WTC11 (cell line): ENCODE measurements at regions not wholly inside any gene's neighbourhood (a gene's known extent, or its start where the extent isn't known, plus 50 kb on each side); places are given as distances from the start of the nearest gene placed in this dataset.

Experiments
- ATAC-seq: fragments of 200-7000 bp; cut with Tn5 transposase; 2 replicates; pipeline ENCODE4 v1.10.0; 2021; ENCODE audit warnings: mild to moderate bottlenecking, moderate library complexity
- CTCF ChIA-PET: fragments of 300-600 bp; sonication (Branson Sonifier 250); formaldehyde crosslinking; loops from one replicate; lab custom pipeline; 2021; ENCODE audit warnings: antibody characterized with exemption; lab: Charles Lee
- POLR2A ChIA-PET: fragments of 350-600 bp; sonication (Branson Sonifier 250); formaldehyde crosslinking; loops from one replicate; lab custom pipeline; 2021; ENCODE audit warnings: antibody characterized with exemption; lab: Charles Lee
- DNase-seq: peaks from one replicate; pipeline ENCODE4 v3.0.0; 2021; ENCODE audit warnings: low spot score
- H3K27ac Mint-ChIP-seq: 2 replicates; pipeline ENCODE4 v1.8.0; 2021; ENCODE audit warnings: mixed read lengths
- H3K27me3 Mint-ChIP-seq: 2 replicates; pipeline ENCODE4 v1.8.0; 2021; ENCODE audit warnings: low read depth, mild to moderate bottlenecking, moderate library complexity, mixed read lengths
- H3K36me3 Mint-ChIP-seq: 2 replicates; pipeline ENCODE4 v1.8.0; 2021; ENCODE audit warnings: mixed read lengths
- H3K4me1 Mint-ChIP-seq: 2 replicates; pipeline ENCODE4 v1.8.0; 2022; ENCODE audit warnings: mixed read lengths
- H3K4me3 Mint-ChIP-seq: 2 replicates; pipeline ENCODE4 v1.8.0; 2021; ENCODE audit warnings: mild to moderate bottlenecking, moderate library complexity, mixed read lengths
- H3K9me3 Mint-ChIP-seq: 2 replicates; pipeline ENCODE4 v1.8.0; 2021; ENCODE audit warnings: mixed read lengths
- AFF4 ChIP-seq: sonication (generic); formaldehyde crosslinking; IDR thresholded peaks from 2 replicates; pipeline ENCODE4 v1.8.1; 2023; ENCODE audit warnings: mild to moderate bottlenecking, missing genetic modification reagents, borderline replicate concordance
- ATF1 ChIP-seq: sonication (generic); formaldehyde crosslinking; IDR thresholded peaks from 2 replicates; pipeline ENCODE4 v1.8.1; 2023; ENCODE audit warnings: mild to moderate bottlenecking, moderate library complexity, missing genetic modification reagents
- ATF2 ChIP-seq: sonication (generic); formaldehyde crosslinking; IDR thresholded peaks from 2 replicates; pipeline ENCODE4 v1.8.1; 2022; ENCODE audit warnings: low read depth, missing genetic modification reagents, borderline replicate concordance
- CTCF ChIP-seq: fragments of 200-600 bp; IDR thresholded peaks from 2 replicates; pipeline ENCODE4 v1.8.0; 2022; ENCODE audit warnings: antibody characterized with exemption
- ESRRA ChIP-seq: sonication (generic); formaldehyde crosslinking; IDR thresholded peaks from 2 replicates; pipeline ENCODE4 v1.8.1; 2022; ENCODE audit warnings: mild to moderate bottlenecking, missing genetic modification reagents, borderline replicate concordance
- FOXJ3 ChIP-seq: sonication (generic); formaldehyde crosslinking; IDR thresholded peaks from 2 replicates; pipeline ENCODE4 v1.9.0; 2021; ENCODE audit warnings: missing genetic modification reagents, mild to moderate bottlenecking, borderline replicate concordance
- FOXK1 ChIP-seq: sonication (generic); formaldehyde crosslinking; IDR thresholded peaks from 2 replicates; pipeline ENCODE4 v1.8.0; 2022; ENCODE audit warnings: mild to moderate bottlenecking, moderate library complexity, missing genetic modification reagents
- JAZF1 ChIP-seq: fragments of 250-450 bp; sonication (Bioruptor Pico); IDR thresholded peaks from 2 replicates; pipeline ENCODE4 v1.9.0; 2021; ENCODE audit warnings: moderate library complexity, mild to moderate bottlenecking, inconsistent platforms
- MLX ChIP-seq: sonication (generic); formaldehyde crosslinking; IDR thresholded peaks from 2 replicates; pipeline ENCODE4 v1.8.1; 2023; ENCODE audit warnings: mild to moderate bottlenecking, missing genetic modification reagents, moderate library complexity
- NFATC4 ChIP-seq: fragments of 250-450 bp; sonication (Bioruptor Pico); IDR thresholded peaks from 2 replicates; pipeline ENCODE4 v1.9.0; 2021; ENCODE audit warnings: mild to moderate bottlenecking
- NFE2L1 ChIP-seq: sonication (generic); formaldehyde crosslinking; IDR thresholded peaks from 2 replicates; pipeline ENCODE4 v1.8.1; 2023; ENCODE audit warnings: missing genetic modification reagents
- OVOL2 ChIP-seq: fragments of 250-450 bp; sonication (Bioruptor Pico); IDR thresholded peaks from 2 replicates; pipeline ENCODE4 v1.9.0; 2021; ENCODE audit warnings: mild to moderate bottlenecking, borderline replicate concordance
- SMAD3 ChIP-seq: sonication (generic); formaldehyde crosslinking; IDR thresholded peaks from 2 replicates; pipeline ENCODE4 v1.8.0; 2022; ENCODE audit warnings: missing genetic modification reagents, mild to moderate bottlenecking, borderline replicate concordance
- TEAD4 ChIP-seq: sonication (generic); formaldehyde crosslinking; IDR thresholded peaks from 2 replicates; pipeline ENCODE4 v1.8.0; 2022; ENCODE audit warnings: mild to moderate bottlenecking, missing genetic modification reagents
- TP53 ChIP-seq: sonication (generic); formaldehyde crosslinking; IDR thresholded peaks from 2 replicates; pipeline ENCODE4 v1.8.1; 2023; ENCODE audit warnings: mild to moderate bottlenecking, missing genetic modification reagents
- ZBTB43 ChIP-seq: sonication (generic); formaldehyde crosslinking; IDR thresholded peaks from 2 replicates; pipeline ENCODE4 v1.8.1; 2023; ENCODE audit warnings: mild to moderate bottlenecking, missing genetic modification reagents
- ZNF138 ChIP-seq: sonication (generic); formaldehyde crosslinking; conservative IDR thresholded peaks from 2 replicates; pipeline ENCODE4 v1.8.1; 2022; ENCODE audit warnings: mild to moderate bottlenecking, moderate library complexity, missing genetic modification reagents
- ZNF232 ChIP-seq: sonication (generic); formaldehyde crosslinking; IDR thresholded peaks from 2 replicates; pipeline ENCODE4 v1.8.0; 2022; ENCODE audit warnings: mild to moderate bottlenecking, missing genetic modification reagents
- ZNF281 ChIP-seq: sonication (generic); formaldehyde crosslinking; IDR thresholded peaks from 2 replicates; pipeline ENCODE4 v1.8.0; 2023; ENCODE audit warnings: mild to moderate bottlenecking, missing genetic modification reagents
- ZNF532 ChIP-seq: fragments of 250-450 bp; sonication (Bioruptor Pico); IDR thresholded peaks from 2 replicates; pipeline ENCODE4 v1.9.0; 2021; ENCODE audit warnings: mild to moderate bottlenecking, borderline replicate concordance

- POLR2A ChIA-PET: interaction anchor here (0.7 kb wide), 1 partner anchor 9 kb away, joined by 4 read pairs; no protein-coding TSS in a partner anchor
Measured at GRCh38 chr14:40280652-40281051, 848.4 kb upstream of the FBXO33 start.

More at GRCh38 chr14:40280652-40281051, 848.4 kb upstream of the FBXO33 start:
- Mint-ChIP-seq H3K9me3 (peaks cover 44% of the 10 kb centered on the region), H3K36me3 (peaks cover 7% of the 10 kb centered on the region), H3K27ac (no peak overlapping the region), H3K4me3 (no peak overlapping the region), H3K4me1 (no peaks in the 10 kb centered on the region), H3K27me3 (no peaks in the 10 kb centered on the region; the same call in 1 of the 2 replicates)
- no peak for DNase-seq
- CTCF ChIA-PET: interaction anchor here (0.7 kb wide), 1 partner anchor 591 kb away, joined by 3 read pairs; no protein-coding TSS in a partner anchor
- peak; percentile 59; the same call in 1 of the 2 replicates for ATAC-seq
- TF ChIP-seq ESRRA (CRISPR knock-in tag): no peak
- TF ChIP-seq JAZF1 (CRISPR knock-in tag): no peak
- no peak for TF ChIP-seq AFF4 (CRISPR knock-in tag)
- TF ChIP-seq CTCF: no peak
- no peak for TF ChIP-seq MLX (CRISPR knock-in tag)
- TF ChIP-seq ZNF138: no peak
- no peak for TF ChIP-seq ZNF532 (CRISPR knock-in tag)
- TF ChIP-seq ATF1 (CRISPR knock-in tag): no peak
- no peak for TF ChIP-seq NFATC4 (CRISPR knock-in tag)
- TF ChIP-seq SMAD3 (CRISPR knock-in tag): no peak
- TF ChIP-seq ATF2 (CRISPR knock-in tag): no peak
- TF ChIP-seq ZBTB43: no peak
- TF ChIP-seq TEAD4 (CRISPR knock-in tag): no peak
- TF ChIP-seq FOXJ3 (CRISPR knock-in tag): no peak
- TF ChIP-seq ZNF281 (CRISPR knock-in tag): no peak
- TF ChIP-seq OVOL2 (CRISPR knock-in tag): no peak
- TF ChIP-seq FOXK1 (CRISPR knock-in tag): no peak
- no peak for TF ChIP-seq ZNF232 (CRISPR knock-in tag)
- no peak for TF ChIP-seq NFE2L1 (CRISPR knock-in tag)
- TF ChIP-seq TP53 (CRISPR knock-in tag): no peak
